Right lobe of liver (tissue), 6 donors: ENCODE measurements at regions not wholly inside any gene's neighbourhood (a gene's known extent, or its start where the extent isn't known, plus 50 kb on each side); places are given as distances from the start of the nearest gene placed in this dataset.

Experiments used
- ATAC-seq, 4 donors: fragments of 200-7000 bp; cut with Tn5 transposase; one replicate each; pipeline ENCODE4 v1.9.1; 2020; ENCODE audit warnings: mild to moderate bottlenecking in 4 of 4, moderate library complexity in 4 of 4
- DNase-seq, 3 donors: peaks; one replicate each; pipeline ENCODE4 v3.0.0-alpha.2; 2020
- H3K27ac ChIP-seq, 3 donors: fragments of 200-600 bp; one replicate each; pipeline ENCODE4 v1.8.0; 2022
- H3K27me3 ChIP-seq, 2 donors: fragments of 200-600 bp; one replicate each; pipeline ENCODE4 v1.8.0; 2022
- H3K36me3 ChIP-seq, 4 donors: fragments of 200-600 bp; sonication (generic) in 1 of 4; one replicate each; pipeline versions ENCODE4 v1.5.1 to v1.8.0; 2017 to 2022; ENCODE audit warnings: control low read depth in 1 of 4
- H3K4me1 ChIP-seq, 4 donors: fragments of 200-600 bp; sonication (generic) in 1 of 4; one replicate each; pipeline versions ENCODE4 v1.5.1 to v1.8.0; 2017 to 2022; ENCODE audit warnings: control low read depth in 1 of 4
- H3K4me3 ChIP-seq, 3 donors: fragments of 200-600 bp; one replicate each; pipeline ENCODE4 v1.8.0; 2022
- H3K9me3 ChIP-seq, 4 donors: fragments of 200-600 bp; sonication (generic) in 1 of 4; one replicate each; pipeline versions ENCODE4 v1.5.1 to v1.8.0; 2017 to 2022; ENCODE audit warnings: control low read depth in 1 of 4
- POLR2A ChIP-seq: fragments of 450-650 bp; IDR thresholded peaks from one replicate; pipeline ENCODE4 v1.6.1; 2017; ENCODE audit warnings: antibody characterized with exemption, mild to moderate bottlenecking
- WGBS: methylation state at CpG from one replicate; pipeline ENCODE4 v1.1.6; 2018; ENCODE audit warnings: low coverage, low lambda C conversion rate; ENCODE audit not compliant: insufficient coverage; ENCODE audit errors: missing lambda C conversion rate; 5-methylcytosine and 5-hydroxymethylcytosine counted together
- intact Hi-C, 2 donors: fragments of 100-400 bp; cut with DNase I; formaldehyde crosslinking; loops; one replicate each; pipeline versions ENCODE4 v1.11.2 to v1.14.1; 2022
- TF ChIP-seq, protein P1 (sequence below), 4 donors: fragments of 200-600 bp in 3 of 4; fragments of 450-650 bp in 1 of 4; IDR thresholded peaks; one replicate each; pipeline versions ENCODE4 v1.5.1 to v1.8.0; 2016 to 2022; ENCODE audit warnings: antibody characterized with exemption in 4 of 4, mild to moderate bottlenecking in 2 of 4
- donor health status: DM: no; HTN: yes; CAD: no.
- donor health status: DM: no; HTN: no; CAD: no.
- donor health status: DM: no; HTN: no; CAD: no.
- donor health status: DM: no; HTN: yes; CAD: no.
- donor health status: DM: no; HTN: yes; CAD: no.

DNA sequence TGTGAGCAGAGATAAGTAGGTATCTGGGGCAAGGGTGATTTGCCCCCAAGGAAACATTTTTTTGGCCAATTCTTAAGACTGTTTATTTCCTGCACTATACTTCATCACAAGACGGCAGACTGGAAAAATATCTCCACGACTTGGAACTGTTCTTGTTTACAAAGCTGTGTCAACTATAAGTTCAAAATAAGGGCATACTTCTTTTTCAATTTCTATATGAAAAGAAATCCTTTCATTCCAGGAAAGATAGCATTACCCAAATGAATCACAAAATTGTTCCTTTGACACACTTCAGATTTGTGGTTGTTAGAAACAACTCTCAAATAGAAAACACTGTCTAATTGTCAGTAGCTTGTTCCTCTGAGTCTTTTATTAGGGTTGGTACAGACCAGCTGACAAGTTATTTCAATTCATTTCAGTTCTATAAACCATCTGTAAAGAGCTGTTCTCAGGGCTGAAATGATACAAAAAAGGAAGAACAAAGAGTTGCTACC is 212.9 kb upstream of the PRDM1 start:
- ATAC-seq, result no peak
- Histone ChIP-seq H3K4me1 (no peaks in the 10 kb centered on the region), H3K36me3 (no peaks in the 10 kb centered on the region), H3K27me3 (no peaks in the 10 kb centered on the region), H3K27ac (no peak overlapping the region), H3K9me3 (no peaks in the 10 kb centered on the region), H3K4me3 (no peak overlapping the region)
- no peak for TF ChIP-seq POLR2A
- TF ChIP-seq, protein P1, sequence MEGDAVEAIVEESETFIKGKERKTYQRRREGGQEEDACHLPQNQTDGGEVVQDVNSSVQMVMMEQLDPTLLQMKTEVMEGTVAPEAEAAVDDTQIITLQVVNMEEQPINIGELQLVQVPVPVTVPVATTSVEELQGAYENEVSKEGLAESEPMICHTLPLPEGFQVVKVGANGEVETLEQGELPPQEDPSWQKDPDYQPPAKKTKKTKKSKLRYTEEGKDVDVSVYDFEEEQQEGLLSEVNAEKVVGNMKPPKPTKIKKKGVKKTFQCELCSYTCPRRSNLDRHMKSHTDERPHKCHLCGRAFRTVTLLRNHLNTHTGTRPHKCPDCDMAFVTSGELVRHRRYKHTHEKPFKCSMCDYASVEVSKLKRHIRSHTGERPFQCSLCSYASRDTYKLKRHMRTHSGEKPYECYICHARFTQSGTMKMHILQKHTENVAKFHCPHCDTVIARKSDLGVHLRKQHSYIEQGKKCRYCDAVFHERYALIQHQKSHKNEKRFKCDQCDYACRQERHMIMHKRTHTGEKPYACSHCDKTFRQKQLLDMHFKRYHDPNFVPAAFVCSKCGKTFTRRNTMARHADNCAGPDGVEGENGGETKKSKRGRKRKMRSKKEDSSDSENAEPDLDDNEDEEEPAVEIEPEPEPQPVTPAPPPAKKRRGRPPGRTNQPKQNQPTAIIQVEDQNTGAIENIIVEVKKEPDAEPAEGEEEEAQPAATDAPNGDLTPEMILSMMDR (IDR thresholded peaks at IDR 0.05), result no peak
- DNase-seq, result no peak
- WGBS, result 0% methylated on average over 2 of the region's 2 CpGs
- intact Hi-C loops, result no loop called here

DNA sequence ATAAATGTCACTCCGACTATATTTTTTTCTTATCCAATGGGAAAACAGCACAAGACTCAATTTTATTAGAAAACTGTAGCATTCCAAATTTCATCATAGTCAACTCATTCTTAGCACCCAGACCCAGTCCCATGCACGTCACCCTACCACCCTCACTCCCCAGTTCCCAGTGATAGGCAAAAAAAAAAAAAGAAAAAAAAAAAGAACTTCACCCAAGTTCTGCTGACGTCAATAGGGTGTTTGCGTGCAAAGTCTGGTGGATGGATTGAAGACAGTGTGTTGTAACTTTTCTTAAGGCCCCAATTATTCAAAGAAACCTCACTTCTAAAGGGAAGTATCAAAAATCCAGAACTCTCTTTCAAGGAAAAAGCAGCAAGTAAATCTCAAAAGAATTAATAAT is 213.9 kb upstream of the PRDM1 start:
- Histone ChIP-seq H3K4me3 (no peak overlapping the region), H3K4me1 (no peaks in the 10 kb centered on the region), H3K27me3 (no peaks in the 10 kb centered on the region), H3K9me3 (no peaks in the 10 kb centered on the region), H3K27ac (no peak overlapping the region), H3K36me3 (no peaks in the 10 kb centered on the region)
- ATAC-seq (peak in 2 of 4 donors; percentile 45 to 61), DNase-seq (no peak)
- 50% methylated on average over 4 of the region's 4 CpGs for WGBS
- intact Hi-C loops, result no loop called here
- TF ChIP-seq POLR2A, result no peak
- TF ChIP-seq, protein P1 (IDR thresholded peaks at IDR 0.05), result no peak

DNA sequence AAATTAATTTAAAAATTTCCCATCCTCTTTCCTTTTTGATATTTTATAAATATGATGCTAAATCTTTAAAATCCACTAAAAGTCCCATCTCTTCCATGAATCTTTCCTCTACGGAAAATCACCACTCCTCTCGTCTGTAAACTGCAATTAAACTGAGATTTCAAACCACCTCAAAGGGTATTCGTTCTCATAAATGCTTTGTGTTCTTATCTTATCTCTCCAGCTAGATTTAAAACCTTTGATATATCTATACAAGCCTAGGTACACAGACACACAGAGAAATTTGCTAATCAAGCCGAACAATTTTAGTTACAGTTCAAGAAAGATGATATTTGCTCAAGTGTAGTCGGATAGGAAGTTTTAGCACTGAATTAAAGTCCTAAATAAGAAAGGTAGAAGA is 214.6 kb upstream of the PRDM1 start:
- H3K9me3 ChIP-seq, result no peaks in the 10 kb centered on the region
- TF ChIP-seq POLR2A, result no peak
- TF ChIP-seq, protein P1 (IDR thresholded peaks at IDR 0.05), result no peak
- H3K4me3 ChIP-seq, result no peak overlapping the region
- intact Hi-C loops, result no loop called here
- WGBS, result 40% methylated on average over 5 of the region's 5 CpGs
- no peak for DNase-seq
- no peaks in the 10 kb centered on the region for H3K36me3 ChIP-seq
- no peak for ATAC-seq
- H3K27ac ChIP-seq, result no peak overlapping the region
- H3K27me3 ChIP-seq, result no peaks in the 10 kb centered on the region
- H3K4me1 ChIP-seq, result no peaks in the 10 kb centered on the region

DNA sequence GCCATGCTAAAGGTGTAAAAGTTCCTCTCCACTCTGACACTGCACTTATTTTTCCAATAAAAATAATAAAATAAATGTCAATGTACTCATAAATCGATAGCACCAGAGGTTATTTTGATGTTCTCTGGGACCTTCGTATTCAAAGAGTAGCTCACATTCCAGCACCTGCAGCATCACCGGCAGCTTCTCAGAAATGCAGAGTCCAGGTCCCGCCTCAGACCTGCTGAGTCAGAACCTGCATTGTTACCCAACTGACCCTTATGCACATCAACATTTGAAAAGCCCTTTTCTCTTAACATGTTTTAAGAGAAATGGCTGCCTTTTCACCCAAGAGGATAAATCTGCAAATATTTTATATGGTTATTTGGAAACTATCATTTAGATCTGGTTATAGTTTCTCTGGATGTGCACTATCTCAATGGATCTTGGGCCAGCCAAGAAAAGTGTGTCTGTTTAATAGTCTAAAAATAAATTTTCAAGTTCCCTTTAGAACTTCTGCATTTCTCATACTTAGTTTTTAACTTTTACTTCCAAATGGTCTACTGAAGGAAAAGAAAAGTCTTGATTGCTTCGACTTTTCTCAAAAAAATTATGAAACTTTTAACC is 216.2 kb upstream of the PRDM1 start:
- no peaks in the 10 kb centered on the region for H3K9me3 ChIP-seq
- H3K27ac ChIP-seq, result peak overlapping the region in 1 of 3 donors; percentile 8
- no peaks in the 10 kb centered on the region for H3K4me1 ChIP-seq
- no peak overlapping the region for H3K4me3 ChIP-seq
- H3K36me3 ChIP-seq, result no peaks in the 10 kb centered on the region
- WGBS, result 58% methylated on average over 5 of the region's 5 CpGs
- TF ChIP-seq POLR2A, result no peak
- TF ChIP-seq, protein P1 (IDR thresholded peaks at IDR 0.05), result no peak
- no peaks in the 10 kb centered on the region for H3K27me3 ChIP-seq
- DNase-seq (no peak), ATAC-seq (no peak)
- intact Hi-C loops, result no loop called here
